LNCAP (cell line): ENCODE measurements at regions not wholly inside any gene's neighbourhood (a gene's known extent, or its start where the extent isn't known, plus 50 kb on each side); places are given as distances from the start of the nearest gene placed in this dataset.

Source experiments
- TF ChIP-seq, protein P1 (sequence below): fragments of 450-650 bp; IDR thresholded peaks from 2 replicates; pipeline ENCODE4 v1.5.1; 2017; ENCODE audit warnings: mild to moderate bottlenecking

DNA sequence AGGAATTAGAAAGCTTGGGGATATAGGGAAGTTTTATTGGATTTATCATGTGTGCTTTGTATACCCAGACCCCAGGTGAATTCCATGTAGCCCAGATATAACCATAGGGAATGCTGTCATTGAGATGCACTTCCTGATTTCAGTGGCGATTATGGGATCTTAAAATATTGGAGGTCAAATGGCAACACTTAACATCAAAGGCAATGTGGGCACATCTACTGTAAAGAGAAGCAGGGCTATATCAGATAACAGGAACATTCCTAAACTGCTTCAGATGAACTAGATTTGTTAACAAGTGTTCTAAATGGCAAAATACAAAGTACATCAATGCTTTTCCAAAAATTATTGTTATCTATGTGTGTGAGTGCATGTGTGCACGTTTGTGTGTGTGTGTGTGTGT lies 883.5 kb upstream of the EDIL3 start:
- TF ChIP-seq, protein P1, sequence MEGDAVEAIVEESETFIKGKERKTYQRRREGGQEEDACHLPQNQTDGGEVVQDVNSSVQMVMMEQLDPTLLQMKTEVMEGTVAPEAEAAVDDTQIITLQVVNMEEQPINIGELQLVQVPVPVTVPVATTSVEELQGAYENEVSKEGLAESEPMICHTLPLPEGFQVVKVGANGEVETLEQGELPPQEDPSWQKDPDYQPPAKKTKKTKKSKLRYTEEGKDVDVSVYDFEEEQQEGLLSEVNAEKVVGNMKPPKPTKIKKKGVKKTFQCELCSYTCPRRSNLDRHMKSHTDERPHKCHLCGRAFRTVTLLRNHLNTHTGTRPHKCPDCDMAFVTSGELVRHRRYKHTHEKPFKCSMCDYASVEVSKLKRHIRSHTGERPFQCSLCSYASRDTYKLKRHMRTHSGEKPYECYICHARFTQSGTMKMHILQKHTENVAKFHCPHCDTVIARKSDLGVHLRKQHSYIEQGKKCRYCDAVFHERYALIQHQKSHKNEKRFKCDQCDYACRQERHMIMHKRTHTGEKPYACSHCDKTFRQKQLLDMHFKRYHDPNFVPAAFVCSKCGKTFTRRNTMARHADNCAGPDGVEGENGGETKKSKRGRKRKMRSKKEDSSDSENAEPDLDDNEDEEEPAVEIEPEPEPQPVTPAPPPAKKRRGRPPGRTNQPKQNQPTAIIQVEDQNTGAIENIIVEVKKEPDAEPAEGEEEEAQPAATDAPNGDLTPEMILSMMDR = no peak

DNA sequence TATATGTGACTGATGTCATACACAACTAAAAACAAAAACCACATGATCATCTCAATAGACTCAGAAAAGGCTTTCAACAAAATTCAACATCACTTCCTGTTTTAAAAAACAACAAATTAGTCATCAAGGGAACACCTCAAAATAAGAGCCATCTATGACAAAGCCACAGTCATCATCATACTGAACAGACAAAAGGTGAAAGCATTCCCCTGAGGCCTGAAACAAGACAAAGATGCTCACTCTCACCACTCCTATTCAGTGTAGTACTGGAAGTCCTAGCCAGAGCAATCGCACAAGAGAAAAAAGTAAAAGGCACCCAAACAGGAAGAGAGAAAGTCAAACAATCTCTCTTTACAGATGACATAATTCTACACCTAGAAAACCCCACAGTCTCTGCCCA lies 893.5 kb upstream of the EDIL3 start:
- TF ChIP-seq, protein P1 = no peak

DNA sequence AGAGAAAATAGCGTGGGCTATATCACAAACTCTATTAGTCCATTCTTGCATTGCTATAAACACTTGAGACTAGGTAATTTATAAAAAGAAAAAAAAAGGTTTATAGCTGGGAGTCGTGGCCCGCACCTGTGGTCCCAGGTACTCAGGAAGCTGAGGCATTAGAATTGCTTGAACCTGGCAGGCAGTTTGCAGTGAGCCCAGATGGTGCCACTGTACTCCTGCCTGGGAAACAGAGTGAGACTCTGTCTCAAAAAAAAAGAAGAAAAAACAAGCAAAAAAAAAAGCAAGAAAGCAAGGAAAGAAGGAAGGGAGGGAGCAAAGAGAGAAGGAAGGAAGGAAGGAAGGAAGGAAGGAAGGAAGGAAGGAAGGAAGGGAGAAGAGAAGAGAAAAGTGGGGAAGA lies 904.2 kb upstream of the EDIL3 start:
- TF ChIP-seq, protein P1 = no peak

DNA sequence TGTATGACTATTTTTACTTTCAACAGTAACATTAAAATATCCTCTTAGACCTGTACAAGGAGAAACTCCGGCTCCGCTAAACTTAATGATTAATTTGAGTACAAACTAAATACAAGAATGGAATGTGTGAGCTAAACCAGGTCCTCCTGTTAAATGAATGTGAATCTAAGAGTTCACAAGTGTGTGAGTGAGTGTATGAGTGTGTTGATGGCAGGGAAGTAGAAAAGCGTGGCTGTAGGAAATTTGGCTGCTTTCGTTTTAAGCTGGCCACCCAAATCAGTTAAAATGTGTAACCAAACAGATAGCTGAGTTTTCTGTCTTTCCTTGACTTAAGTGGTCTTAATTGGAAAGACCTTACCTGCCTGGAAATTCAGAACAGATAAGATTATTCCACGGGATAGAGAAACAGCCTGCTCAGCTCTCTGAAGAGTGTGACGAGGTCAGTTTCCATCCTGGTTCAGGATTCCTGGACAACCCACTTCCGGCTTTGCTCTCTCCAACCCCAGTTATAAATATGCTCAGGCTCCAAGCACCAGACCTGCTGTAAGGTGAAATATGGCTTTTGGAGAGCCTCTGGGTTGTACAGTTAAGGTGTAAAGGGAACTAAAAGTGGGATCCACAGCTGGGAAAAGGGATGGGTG lies 908.6 kb upstream of the EDIL3 start:
- TF ChIP-seq, protein P1 = no peak

DNA sequence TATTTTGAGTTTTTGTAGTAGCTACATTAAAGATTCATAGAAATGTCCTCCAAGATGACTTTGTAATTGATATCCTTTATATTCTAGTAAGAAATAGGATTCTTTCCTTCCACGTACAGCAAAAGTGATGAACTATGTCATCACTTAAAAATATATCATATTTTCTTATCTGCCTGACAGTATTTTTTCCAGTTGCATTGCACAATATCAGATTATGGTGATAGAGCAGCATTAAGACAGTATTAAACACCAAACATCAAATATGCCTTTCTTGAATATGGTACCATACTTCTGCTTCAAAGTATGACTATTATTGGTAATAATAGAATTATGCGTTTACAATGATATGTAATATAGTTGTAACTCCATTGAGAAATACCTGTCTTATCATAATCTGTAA lies 919.8 kb upstream of the EDIL3 start:
- TF ChIP-seq, protein P1 = no peak

DNA sequence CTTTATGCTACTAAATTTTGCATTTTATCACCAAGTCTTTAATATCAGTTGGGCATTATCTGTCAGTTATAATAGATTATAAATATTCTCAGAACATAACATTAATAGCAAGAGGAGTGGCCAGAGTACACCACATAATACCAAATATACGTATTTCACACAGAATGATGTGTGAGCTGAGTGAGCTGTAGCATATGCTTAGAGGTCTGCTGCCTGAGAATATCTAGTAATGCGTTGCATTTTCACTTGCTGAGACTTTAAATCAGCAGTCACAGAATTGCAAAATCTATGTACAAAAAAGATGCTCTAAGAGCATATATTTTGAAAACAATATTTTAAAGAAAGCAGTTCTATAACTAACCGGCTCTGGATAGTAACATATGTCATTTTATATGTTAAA lies 921.1 kb upstream of the EDIL3 start:
- TF ChIP-seq, protein P1 = no peak

DNA sequence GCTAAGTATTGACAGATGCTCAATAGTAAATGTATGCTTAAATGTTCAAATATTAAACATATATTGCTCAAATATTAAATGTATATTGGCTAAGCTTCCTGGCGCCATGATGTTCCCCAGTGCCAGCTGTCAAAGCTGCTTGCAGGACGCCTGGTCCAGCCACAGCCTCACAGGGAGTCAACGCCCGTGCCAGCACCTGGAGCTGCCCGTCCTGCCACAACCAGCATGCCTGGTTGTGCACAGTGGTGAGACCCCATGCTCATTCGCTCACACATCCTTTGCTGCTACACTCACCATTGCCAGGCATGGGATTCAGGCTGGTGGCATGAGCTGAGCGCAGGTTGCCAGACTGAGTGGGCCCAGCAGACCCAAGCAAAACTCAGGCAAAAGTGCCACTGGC lies 926.9 kb upstream of the EDIL3 start:
- TF ChIP-seq, protein P1 = no peak

DNA sequence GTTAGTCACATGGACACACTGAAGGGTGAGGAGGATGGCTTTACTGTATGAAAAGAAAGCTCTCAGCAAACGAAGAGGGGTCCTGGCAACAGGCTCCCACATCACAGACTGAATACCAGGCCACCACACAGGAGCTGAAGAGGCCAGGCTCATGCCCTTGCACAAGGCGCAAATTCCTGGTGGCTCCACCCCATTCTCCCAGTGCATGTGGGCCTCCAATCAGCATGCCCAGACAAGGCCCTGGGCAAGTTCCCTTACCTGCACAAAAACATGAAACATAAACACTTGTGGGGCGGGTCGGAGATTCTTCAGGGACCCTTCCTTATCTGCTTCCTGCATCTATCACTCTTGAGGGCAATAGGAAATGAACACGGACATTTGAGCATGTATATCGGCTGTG lies 935.8 kb upstream of the EDIL3 start:
- TF ChIP-seq, protein P1 = no peak
